ENCODE measurements at regions not wholly inside any gene's neighbourhood (a gene's known extent, or its start where the extent isn't known, plus 50 kb on each side); places are given as distances from the start of the nearest gene placed in this dataset.
"Not testable (repeated sequence)": the region's sequence is repeated elsewhere in the genome, so short reads cannot be mapped to it uniquely, and the experiment has no call there.

GRCh38 chr21:9745457-9746108 is 775.8 kb upstream of the TPTE start:
- ATAC-seq; H3K9me2 ChIP-seq (ENCODE audit: insufficient read depth); H3K4me2 ChIP-seq (ENCODE audit: low read length); H2AFZ ChIP-seq (ENCODE audit: low read depth, low read length, poor library complexity, severe bottlenecking); RAD21 ChIA-PET (ENCODE audit: low non-redundant PET in 1 of 2, low total read pairs in 2 of 2, uncharacterized antibody in 2 of 2, unreplicated experiment in 2 of 2); POLR2A ChIA-PET; H3K27me3 ChIP-seq (ENCODE audit: insufficient read depth, low read length); intact Hi-C loops (cut with micrococcal nuclease); H3K36me3 ChIP-seq (ENCODE audit: control insufficient read depth in 1 of 2, insufficient read depth in 2 of 2, low read length in 2 of 2); BruUV-seq (replicated peaks); H3K4me1 ChIP-seq (ENCODE audit: control insufficient read depth in 1 of 2, insufficient read depth in 2 of 2, low read length in 2 of 2); H3K4me3 ChIP-seq (replicated peaks in 1 of 2; ENCODE audit: low read depth in 1 of 2, low read length in 2 of 2); H4K20me1 ChIP-seq (ENCODE audit: insufficient read depth); H3K27ac ChIP-seq (ENCODE audit: low read depth, low read length); H3K9ac ChIP-seq (ENCODE audit: low read length); CTCF ChIA-PET; DNase-seq (ENCODE audit: low read depth, low spot score); H3K79me2 ChIP-seq (ENCODE audit: insufficient read depth, low read length): not testable (repeated sequence)
- peaks cover 34 to 42% of the 10 kb centered on the region in 2 experiments; a peak in 3 of 4 replicates for H3K9me3 ChIP-seq (ENCODE audit: control insufficient read depth in 1 of 2, insufficient read depth in 1 of 2, low read depth in 1 of 2, low read length in 2 of 2)

- H3K36me3 ChIP-seq (ENCODE audit: control insufficient read depth in 1 of 2, insufficient read depth in 2 of 2, low read length in 2 of 2); H3K4me3 ChIP-seq (replicated peaks in 1 of 2; ENCODE audit: low read depth in 1 of 2, low read length in 2 of 2); DNase-seq (ENCODE audit: low read depth, low spot score); RAD21 ChIA-PET (ENCODE audit: low non-redundant PET in 1 of 2, low total read pairs in 2 of 2, uncharacterized antibody in 2 of 2, unreplicated experiment in 2 of 2); BruUV-seq (replicated peaks); H2AFZ ChIP-seq (ENCODE audit: low read depth, low read length, poor library complexity, severe bottlenecking); intact Hi-C loops (cut with micrococcal nuclease); H3K27ac ChIP-seq (ENCODE audit: low read depth, low read length); H3K27me3 ChIP-seq (ENCODE audit: insufficient read depth, low read length); H3K9ac ChIP-seq (ENCODE audit: low read length); H3K9me2 ChIP-seq (ENCODE audit: insufficient read depth); CTCF ChIA-PET; POLR2A ChIA-PET; H3K4me2 ChIP-seq (ENCODE audit: low read length); H3K4me1 ChIP-seq (ENCODE audit: control insufficient read depth in 1 of 2, insufficient read depth in 2 of 2, low read length in 2 of 2); H4K20me1 ChIP-seq (ENCODE audit: insufficient read depth); H3K79me2 ChIP-seq (ENCODE audit: insufficient read depth, low read length); ATAC-seq: not testable (repeated sequence)
- H3K9me3 ChIP-seq (ENCODE audit: control insufficient read depth in 1 of 2, insufficient read depth in 1 of 2, low read depth in 1 of 2, low read length in 2 of 2), result peaks cover 28 to 47% of the 10 kb centered on the region in 2 experiments; a peak in 3 of 4 replicates
Observed at GRCh38 chr21:9746311-9746710, 775.1 kb upstream of the TPTE start.

GRCh38 chr21:9746831-9747606 is 774.4 kb upstream of the TPTE start:
- intact Hi-C loops (cut with micrococcal nuclease); ATAC-seq; H4K20me1 ChIP-seq (ENCODE audit: insufficient read depth); H3K79me2 ChIP-seq (ENCODE audit: insufficient read depth, low read length); H2AFZ ChIP-seq (ENCODE audit: low read depth, low read length, poor library complexity, severe bottlenecking); H3K9me2 ChIP-seq (ENCODE audit: insufficient read depth); H3K36me3 ChIP-seq (ENCODE audit: control insufficient read depth in 1 of 2, insufficient read depth in 2 of 2, low read length in 2 of 2); BruUV-seq (replicated peaks); H3K9ac ChIP-seq (ENCODE audit: low read length); H3K4me2 ChIP-seq (ENCODE audit: low read length); H3K4me1 ChIP-seq (ENCODE audit: control insufficient read depth in 1 of 2, insufficient read depth in 2 of 2, low read length in 2 of 2); POLR2A ChIA-PET; RAD21 ChIA-PET (ENCODE audit: low non-redundant PET in 1 of 2, low total read pairs in 2 of 2, uncharacterized antibody in 2 of 2, unreplicated experiment in 2 of 2); H3K4me3 ChIP-seq (replicated peaks in 1 of 2; ENCODE audit: low read depth in 1 of 2, low read length in 2 of 2); H3K27me3 ChIP-seq (ENCODE audit: insufficient read depth, low read length); H3K27ac ChIP-seq (ENCODE audit: low read depth, low read length); DNase-seq (ENCODE audit: low read depth, low spot score); CTCF ChIA-PET: not testable (repeated sequence)
- peaks cover 24 to 45% of the 10 kb centered on the region in 2 experiments; a peak in 3 of 4 replicates for H3K9me3 ChIP-seq (ENCODE audit: control insufficient read depth in 1 of 2, insufficient read depth in 1 of 2, low read depth in 1 of 2, low read length in 2 of 2)

- DNase-seq (ENCODE audit: low read depth, low spot score); CTCF ChIA-PET; RAD21 ChIA-PET (ENCODE audit: low non-redundant PET in 1 of 2, low total read pairs in 2 of 2, uncharacterized antibody in 2 of 2, unreplicated experiment in 2 of 2): not testable (repeated sequence)
Observed at GRCh38 chr21:9747870-9748269, 773.5 kb upstream of the TPTE start.

More at GRCh38 chr21:9747870-9748269, 773.5 kb upstream of the TPTE start:
- H4K20me1 ChIP-seq (ENCODE audit: insufficient read depth); H3K27ac ChIP-seq (ENCODE audit: low read depth, low read length); POLR2A ChIA-PET; H3K27me3 ChIP-seq (ENCODE audit: insufficient read depth, low read length); H3K9me2 ChIP-seq (ENCODE audit: insufficient read depth); H3K79me2 ChIP-seq (ENCODE audit: insufficient read depth, low read length); H2AFZ ChIP-seq (ENCODE audit: low read depth, low read length, poor library complexity, severe bottlenecking); BruUV-seq (replicated peaks); ATAC-seq; intact Hi-C loops (cut with micrococcal nuclease); H3K4me3 ChIP-seq (replicated peaks in 1 of 2; ENCODE audit: low read depth in 1 of 2, low read length in 2 of 2); H3K36me3 ChIP-seq (ENCODE audit: control insufficient read depth in 1 of 2, insufficient read depth in 2 of 2, low read length in 2 of 2); H3K9ac ChIP-seq (ENCODE audit: low read length); H3K4me2 ChIP-seq (ENCODE audit: low read length); H3K4me1 ChIP-seq (ENCODE audit: control insufficient read depth in 1 of 2, insufficient read depth in 2 of 2, low read length in 2 of 2): not testable (repeated sequence)
- H3K9me3 ChIP-seq (ENCODE audit: control insufficient read depth in 1 of 2, insufficient read depth in 1 of 2, low read depth in 1 of 2, low read length in 2 of 2), result peaks cover 27 to 50% of the 10 kb centered on the region in 2 experiments; a peak in 3 of 4 replicates

Data from HCT116 (cell line).